Endothelial cell of umbilical vein (primary cell): ENCODE measurements at regions not wholly inside any gene's neighbourhood (a gene's known extent, or its start where the extent isn't known, plus 50 kb on each side); places are given as distances from the start of the nearest gene placed in this dataset.

Source experiments
- BruUV-seq: library from RNA; stranded (reverse); fragments of 400-500 nt; replicated peaks from 2 replicates; lab custom pipeline; 2021; lab: Mats Ljungman, UMichigan
- CTCF ChIA-PET: fragments of 300-600, 350-600 bp; sonication (Branson Sonifier 250); formaldehyde crosslinking; loops from one replicate; lab custom pipeline; 2021; ENCODE audit warnings: antibody characterized with exemption, inconsistent platforms; lab: Charles Lee
- POLR2A ChIA-PET: fragments of 300-600, 350-600 bp; sonication (Branson Sonifier 250); formaldehyde crosslinking; loops from one replicate; lab custom pipeline; 2021; ENCODE audit warnings: antibody characterized with exemption, inconsistent platforms; lab: Charles Lee
- DNase-seq: peaks from one replicate; pipeline ENCODE4 v3.0.0-alpha.2; 2011; ENCODE audit warnings: low read depth, low spot score
- FAIRE-seq: peaks from 2 replicates; lab custom pipeline; 2011; peaks lifted over from hg19 to GRCh38; lab: Jason Lieb, UNC
- H2AFZ ChIP-seq: 2 replicates; pipeline ENCODE4 v1.6.0; 2012; ENCODE audit warnings: low read depth, low read length, control low read depth, inconsistent platforms
- H3K27ac ChIP-seq: 2 replicates; pipeline ENCODE4 v1.5.1; 2011; ENCODE audit warnings: low read depth, mild to moderate bottlenecking, control low read depth, low read length, moderate library complexity; ENCODE audit not compliant: insufficient read depth
- H3K27me3 ChIP-seq, 2 experiments: 2 replicates each; pipeline versions ENCODE4 v1.6.0 to v1.6.1; 2011; ENCODE audit warnings: low read length in 2 of 2, mixed read lengths in 1 of 2; ENCODE audit not compliant: control insufficient read depth in 2 of 2, insufficient read depth in 2 of 2
- H3K36me3 ChIP-seq, 2 experiments: 2 replicates in 1 of 2; 3 replicates in 1 of 2; pipeline ENCODE4 v1.5.1; 2011; ENCODE audit warnings: low read length in 2 of 2, mild to moderate bottlenecking in 1 of 2, moderate library complexity in 1 of 2; ENCODE audit not compliant: control insufficient read depth in 2 of 2, insufficient read depth in 2 of 2; ENCODE audit errors: extremely low read depth in 1 of 2
- H3K4me1 ChIP-seq: 3 replicates; pipeline ENCODE4 v1.5.1; 2011; ENCODE audit warnings: mild to moderate bottlenecking, low read length; ENCODE audit not compliant: control insufficient read depth, insufficient read depth; ENCODE audit errors: extremely low read depth
- H3K4me2 ChIP-seq: 2 replicates; pipeline ENCODE4 v1.6.1; 2011; ENCODE audit warnings: low read length, control low read depth, mixed read lengths; ENCODE audit not compliant: insufficient read depth
- H3K4me3 ChIP-seq, 3 experiments: fragments of 200-600 bp in 1 of 3; sonication (generic), shearing (Covaris generic) in 1 of 3; replicated peaks in 1 of 3; 2 replicates each; pipeline ENCODE4 v1.5.1; 2011 to 2016; ENCODE audit warnings: control low read depth in 3 of 3, low read length in 3 of 3, mild to moderate bottlenecking in 2 of 3, inconsistent platforms in 1 of 3, low read depth in 1 of 3, moderate library complexity in 1 of 3; ENCODE audit not compliant: insufficient read depth in 1 of 3
- H3K79me2 ChIP-seq: 2 replicates; pipeline ENCODE4 v1.6.0; 2012; ENCODE audit warnings: low read length, inconsistent platforms; ENCODE audit not compliant: control insufficient read depth, insufficient read depth
- H3K9ac ChIP-seq: replicated peaks from 2 replicates; pipeline ENCODE3; 2011; ENCODE audit warnings: low read length, control low read depth; ENCODE audit not compliant: insufficient read depth; ENCODE audit errors: extremely low read depth
- H3K9me1 ChIP-seq: replicated peaks from 3 replicates; pipeline ENCODE4 v1.6.0; 2011; ENCODE audit warnings: mild to moderate bottlenecking, low read length; ENCODE audit not compliant: control insufficient read depth, insufficient read depth; ENCODE audit errors: extremely low read depth
- H3K9me3 ChIP-seq: replicated peaks from 2 replicates; pipeline ENCODE4 v1.5.1; 2012; ENCODE audit warnings: low read length, inconsistent platforms; ENCODE audit not compliant: control insufficient read depth, insufficient read depth
- H4K20me1 ChIP-seq: replicated peaks from 2 replicates; pipeline ENCODE3; 2011; ENCODE audit warnings: mild to moderate bottlenecking, low read length; ENCODE audit not compliant: control insufficient read depth, insufficient read depth; ENCODE audit errors: extremely low read depth
- EZH2 ChIP-seq: IDR thresholded peaks from 2 replicates; pipeline ENCODE4 v1.6.1; 2012; ENCODE audit warnings: borderline replicate concordance, low read depth, mild to moderate bottlenecking, moderate library complexity, low read length, inconsistent platforms; ENCODE audit not compliant: severe bottlenecking
- FOS ChIP-seq: IDR thresholded peaks from 2 replicates; pipeline ENCODE4 v1.6.1; 2011; ENCODE audit warnings: mild to moderate bottlenecking, low read length, moderate library complexity, borderline replicate concordance; ENCODE audit not compliant: insufficient read depth
- GATA2 ChIP-seq: IDR thresholded peaks from 2 replicates; pipeline ENCODE4 v1.7.0; 2011; ENCODE audit warnings: low read depth, mild to moderate bottlenecking, moderate library complexity, mixed read lengths, low read length; ENCODE audit not compliant: insufficient read length, insufficient read depth
- JUN ChIP-seq: IDR thresholded peaks from 2 replicates; pipeline ENCODE4 v1.6.1; 2011; ENCODE audit warnings: borderline replicate concordance, low read depth; ENCODE audit not compliant: insufficient read length, insufficient read depth
- MYC ChIP-seq: IDR thresholded peaks from one replicate; pipeline ENCODE4 v1.6.1; 2011; ENCODE audit warnings: mild to moderate bottlenecking, low read depth, low read length
- POLR2A ChIP-seq: IDR thresholded peaks from 2 replicates; pipeline ENCODE4 v1.6.1; 2012; ENCODE audit warnings: low read depth, mild to moderate bottlenecking, control low read depth, low read length
- POLR2AphosphoS5 ChIP-seq: IDR thresholded peaks from 2 replicates; pipeline ENCODE4 v1.6.1; 2012; ENCODE audit warnings: low read depth, mild to moderate bottlenecking, control low read depth, low read length, moderate library complexity; ENCODE audit not compliant: insufficient read depth
- dilution Hi-C: fragments of 300-500 bp; cut with MboI; formaldehyde crosslinking; loops from one replicate; pipeline ENCODE4 v1.15.0; 2019; ENCODE audit warnings: low sequenced_read_pairs; ENCODE audit not compliant: extremely low pct_ligation_motif_present
- intact Hi-C: fragments of 100-400 bp; cut with micrococcal nuclease; formaldehyde crosslinking; loops from one replicate; pipeline ENCODE4 v1.10.0; 2022
- TF ChIP-seq, protein P1 (sequence below): IDR thresholded peaks from 2 replicates; pipeline ENCODE4 v1.6.1; 2011; ENCODE audit not compliant: insufficient read depth, insufficient read length
- TF ChIP-seq, protein P2 (sequence below), 2 donors: IDR thresholded peaks; 1 replicate in 1 of 2; 2 replicates in 1 of 2; pipeline ENCODE4 v1.5.1; 2011; ENCODE audit warnings: low read length in 2 of 2, mild to moderate bottlenecking in 2 of 2, moderate library complexity in 2 of 2, control low read depth in 1 of 2, inconsistent platforms in 1 of 2, low read depth in 1 of 2; ENCODE audit not compliant: insufficient read depth in 1 of 2; ENCODE audit errors: extremely low read depth in 1 of 2

DNA sequence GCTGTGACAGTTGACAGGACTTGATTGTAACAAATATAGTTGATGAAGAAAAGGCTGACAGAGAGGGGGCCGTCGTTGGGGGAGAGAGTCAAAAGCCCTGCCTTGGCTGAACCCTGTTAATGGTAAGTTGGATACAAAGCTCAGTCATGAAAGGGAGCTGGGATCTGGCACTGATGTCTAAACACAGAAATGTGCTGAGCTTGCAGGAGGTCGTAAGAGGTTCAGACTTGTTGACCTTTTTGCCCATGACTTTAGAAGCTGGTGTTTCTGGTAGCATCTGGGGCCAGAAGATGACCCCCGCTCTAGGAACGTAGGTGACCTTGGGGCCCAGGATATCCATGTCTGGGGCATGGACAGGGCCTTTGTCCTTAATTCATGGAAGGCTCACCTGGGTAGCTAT, 294.7 kb downstream of the TCF7L2 start:
- H3K36me3 ChIP-seq: no peaks in the 10 kb centered on the region
- H2AFZ ChIP-seq: no peak overlapping the region
- dilution Hi-C loops: no loop called here
- BruUV-seq: no TSS peak
- H3K9me3 ChIP-seq: no peaks in the 10 kb centered on the region
- no peaks in the 10 kb centered on the region for H3K9me1 ChIP-seq
- CTCF ChIA-PET: no interaction called here
- no peak overlapping the region for H3K4me2 ChIP-seq
- H3K4me3 ChIP-seq: no peak overlapping the region
- FAIRE-seq: no peak
- no peak overlapping the region for H3K9ac ChIP-seq
- H3K27ac ChIP-seq: no peak overlapping the region
- intact Hi-C loops: no loop called here
- POLR2A ChIA-PET: no interaction called here
- no peaks in the 10 kb centered on the region for H3K79me2 ChIP-seq
- no peaks in the 10 kb centered on the region for H3K4me1 ChIP-seq
- TF ChIP-seq POLR2A (no peak), EZH2 (no peak), GATA2 (no peak), JUN (no peak), FOS (no peak), MYC (no peak), POLR2AphosphoS5 (no peak)
- TF ChIP-seq, protein P1, sequence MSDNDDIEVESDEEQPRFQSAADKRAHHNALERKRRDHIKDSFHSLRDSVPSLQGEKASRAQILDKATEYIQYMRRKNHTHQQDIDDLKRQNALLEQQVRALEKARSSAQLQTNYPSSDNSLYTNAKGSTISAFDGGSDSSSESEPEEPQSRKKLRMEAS: no peak
- TF ChIP-seq, protein P2, sequence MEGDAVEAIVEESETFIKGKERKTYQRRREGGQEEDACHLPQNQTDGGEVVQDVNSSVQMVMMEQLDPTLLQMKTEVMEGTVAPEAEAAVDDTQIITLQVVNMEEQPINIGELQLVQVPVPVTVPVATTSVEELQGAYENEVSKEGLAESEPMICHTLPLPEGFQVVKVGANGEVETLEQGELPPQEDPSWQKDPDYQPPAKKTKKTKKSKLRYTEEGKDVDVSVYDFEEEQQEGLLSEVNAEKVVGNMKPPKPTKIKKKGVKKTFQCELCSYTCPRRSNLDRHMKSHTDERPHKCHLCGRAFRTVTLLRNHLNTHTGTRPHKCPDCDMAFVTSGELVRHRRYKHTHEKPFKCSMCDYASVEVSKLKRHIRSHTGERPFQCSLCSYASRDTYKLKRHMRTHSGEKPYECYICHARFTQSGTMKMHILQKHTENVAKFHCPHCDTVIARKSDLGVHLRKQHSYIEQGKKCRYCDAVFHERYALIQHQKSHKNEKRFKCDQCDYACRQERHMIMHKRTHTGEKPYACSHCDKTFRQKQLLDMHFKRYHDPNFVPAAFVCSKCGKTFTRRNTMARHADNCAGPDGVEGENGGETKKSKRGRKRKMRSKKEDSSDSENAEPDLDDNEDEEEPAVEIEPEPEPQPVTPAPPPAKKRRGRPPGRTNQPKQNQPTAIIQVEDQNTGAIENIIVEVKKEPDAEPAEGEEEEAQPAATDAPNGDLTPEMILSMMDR (IDR thresholded peaks at IDR 0.05; ENCODE audit: extremely low read depth in 1 of 2, insufficient read depth in 1 of 2, low read depth in 1 of 2, low read length in 2 of 2): no peak
- no peaks in the 10 kb centered on the region for H3K27me3 ChIP-seq
- no peaks in the 10 kb centered on the region for H4K20me1 ChIP-seq
- DNase-seq: no peak
